T-helper 17 cell (primary cell): ENCODE measurements at regions not wholly inside any gene's neighbourhood (a gene's known extent, or its start where the extent isn't known, plus 50 kb on each side); places are given as distances from the start of the nearest gene placed in this dataset.

Experiments used
- ATAC-seq: fragments of 150-1000 bp; cut with Tn5 transposase; 2 replicates; pipeline ENCODE4 v1.10.0; 2021; ENCODE audit warnings: mild to moderate bottlenecking, moderate library complexity
- DNase-seq, 3 donors: peaks; one replicate each; pipeline versions ENCODE4 v3.0.0 to v3.0.0-alpha.2; 2020 to 2021
- H3K9me3 ChIP-seq: one replicate; pipeline ENCODE4 v1.7.0; 2013; ENCODE audit warnings: low read length, mild to moderate bottlenecking; ENCODE audit not compliant: control insufficient read depth, poor library complexity, severe bottlenecking
- H3K27ac Mint-ChIP-seq: one replicate; pipeline ENCODE4 v1.8.0; 2022; ENCODE audit warnings: mild to moderate bottlenecking, moderate library complexity, mixed read lengths
- H3K27me3 Mint-ChIP-seq: one replicate; pipeline ENCODE4 v1.8.0; 2022; ENCODE audit warnings: mixed read lengths
- H3K36me3 Mint-ChIP-seq: one replicate; pipeline ENCODE4 v1.8.0; 2022; ENCODE audit warnings: low read depth, mixed read lengths
- H3K4me1 Mint-ChIP-seq: one replicate; pipeline ENCODE4 v1.8.0; 2022; ENCODE audit warnings: mild to moderate bottlenecking, mixed read lengths
- H3K4me3 Mint-ChIP-seq: one replicate; pipeline ENCODE4 v1.8.0; 2022; ENCODE audit warnings: mild to moderate bottlenecking, moderate library complexity, mixed read lengths

- Mint-ChIP-seq H3K4me3 (no peak overlapping the region), H3K36me3 (no peaks in the 10 kb centered on the region), H3K4me1 (no peaks in the 10 kb centered on the region), H3K27me3 (no peaks in the 10 kb centered on the region), H3K27ac (no peak overlapping the region)
- DNase-seq (no peak), ATAC-seq (no peak)
- H3K9me3 ChIP-seq, result no peaks in the 10 kb centered on the region
Observed at GRCh38 chr12:87137220-87137619, 881.0 kb upstream of the MGAT4C start.

DNA sequence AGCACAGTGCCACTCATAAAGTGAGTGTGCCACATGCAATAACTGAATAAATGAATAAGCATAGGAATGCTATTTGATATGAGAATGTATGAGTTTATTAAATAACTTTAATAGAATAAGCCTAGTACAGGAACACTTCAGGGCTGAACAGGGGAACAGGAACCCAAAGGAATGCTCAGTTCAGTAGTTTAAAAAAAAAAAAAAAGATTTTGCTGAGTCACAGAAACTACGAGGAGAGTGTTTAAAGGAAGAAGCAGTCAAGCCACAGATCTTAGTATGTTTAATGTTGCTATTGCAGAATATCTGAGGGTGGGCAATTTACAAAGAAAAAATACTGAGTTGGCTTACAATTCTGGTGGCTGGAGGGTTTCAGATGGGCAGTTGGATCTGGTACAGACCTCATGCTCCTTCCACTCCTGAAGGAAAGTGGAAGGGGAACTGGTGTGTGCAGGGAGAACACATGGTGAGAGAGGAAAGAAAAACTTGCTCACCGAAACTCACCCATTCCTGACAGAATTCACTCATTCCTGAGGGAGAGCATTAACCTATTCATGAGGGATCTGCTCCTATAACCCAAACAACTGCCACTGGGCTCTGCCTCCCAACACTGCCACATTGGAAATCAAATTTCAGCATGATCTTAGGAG, 880.3 kb upstream of the MGAT4C start:
- Mint-ChIP-seq H3K4me3 (no peak overlapping the region), H3K36me3 (no peaks in the 10 kb centered on the region), H3K27me3 (no peaks in the 10 kb centered on the region), H3K4me1 (no peaks in the 10 kb centered on the region), H3K27ac (no peak overlapping the region)
- DNase-seq, result no peak
- no peaks in the 10 kb centered on the region for H3K9me3 ChIP-seq
- ATAC-seq, result no peak

GRCh38 chr12:87127272-87127671, 871.1 kb upstream of the MGAT4C start:
- DNase-seq (no peak), ATAC-seq (no peak)
- Mint-ChIP-seq H3K4me3 (no peak overlapping the region), H3K36me3 (no peaks in the 10 kb centered on the region), H3K4me1 (no peaks in the 10 kb centered on the region), H3K27ac (no peak overlapping the region), H3K27me3 (no peaks in the 10 kb centered on the region)
- no peaks in the 10 kb centered on the region for H3K9me3 ChIP-seq

- Mint-ChIP-seq H3K27me3 (no peaks in the 10 kb centered on the region), H3K4me3 (no peak overlapping the region), H3K27ac (no peak overlapping the region), H3K4me1 (no peaks in the 10 kb centered on the region), H3K36me3 (no peaks in the 10 kb centered on the region)
- H3K9me3 ChIP-seq, result no peaks in the 10 kb centered on the region
- ATAC-seq (no peak), DNase-seq (no peak)
Observed at GRCh38 chr12:87121896-87122295, 865.7 kb upstream of the MGAT4C start.

DNA sequence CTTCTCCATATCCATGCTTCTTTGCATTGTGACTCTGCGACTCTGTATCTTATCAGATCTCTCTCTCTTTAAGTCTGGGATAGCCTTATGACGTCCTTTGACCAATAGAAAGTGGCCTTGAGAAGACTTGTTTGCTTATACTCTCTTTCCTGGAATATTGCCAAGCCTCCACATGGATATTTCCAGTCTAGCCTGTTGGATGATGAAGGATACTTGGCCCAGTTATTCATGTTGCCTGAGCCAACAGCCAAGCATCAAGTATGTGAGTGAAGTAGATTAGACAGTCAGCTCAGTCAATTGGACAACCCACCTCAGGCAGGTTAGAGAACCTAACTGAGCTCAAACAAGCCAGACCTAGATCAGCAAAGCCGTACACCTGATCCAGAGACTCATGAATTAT, 864.2 kb upstream of the MGAT4C start:
- Mint-ChIP-seq H3K27ac (no peak overlapping the region), H3K4me3 (no peak overlapping the region), H3K4me1 (no peaks in the 10 kb centered on the region), H3K27me3 (no peaks in the 10 kb centered on the region), H3K36me3 (no peaks in the 10 kb centered on the region)
- H3K9me3 ChIP-seq, result no peaks in the 10 kb centered on the region
- no peak for ATAC-seq
- DNase-seq, result no peak

GRCh38 chr12:87119713-87120112, 863.5 kb upstream of the MGAT4C start:
- H3K27me3 Mint-ChIP-seq, result no peaks in the 10 kb centered on the region
- no peak overlapping the region for H3K4me3 Mint-ChIP-seq
- H3K36me3 Mint-ChIP-seq, result no peaks in the 10 kb centered on the region
- H3K27ac Mint-ChIP-seq, result no peak overlapping the region
- H3K4me1 Mint-ChIP-seq, result no peaks in the 10 kb centered on the region
- no peak for ATAC-seq
- no peak for DNase-seq
- no peaks in the 10 kb centered on the region for H3K9me3 ChIP-seq

GRCh38 chr12:87117526-87117925, 861.3 kb upstream of the MGAT4C start:
- H3K4me3 Mint-ChIP-seq, result no peak overlapping the region
- DNase-seq (no peak), ATAC-seq (no peak)
- H3K27me3 Mint-ChIP-seq, result no peaks in the 10 kb centered on the region
- no peaks in the 10 kb centered on the region for H3K4me1 Mint-ChIP-seq
- no peaks in the 10 kb centered on the region for H3K9me3 ChIP-seq
- no peaks in the 10 kb centered on the region for H3K36me3 Mint-ChIP-seq
- H3K27ac Mint-ChIP-seq, result no peak overlapping the region

DNA sequence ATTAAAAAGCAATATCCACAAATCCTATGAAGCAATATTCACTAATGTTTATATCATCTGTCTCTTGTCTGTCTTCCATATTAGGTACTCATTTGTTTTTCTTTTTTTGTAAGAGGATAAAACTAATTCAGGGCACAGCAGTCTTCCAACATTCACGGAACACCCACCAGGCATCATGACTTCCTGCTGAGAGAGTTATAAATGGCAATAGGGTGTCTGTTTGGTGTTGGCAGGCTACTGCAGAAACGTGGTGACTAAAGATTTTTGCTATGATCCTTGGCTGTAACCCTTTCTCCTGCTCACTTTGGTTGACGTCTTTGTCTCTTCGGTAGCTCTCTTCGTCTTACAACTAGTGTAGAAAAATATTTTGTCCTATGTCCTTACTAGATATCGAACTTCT, 860.6 kb upstream of the MGAT4C start:
- no peak for DNase-seq

DNA sequence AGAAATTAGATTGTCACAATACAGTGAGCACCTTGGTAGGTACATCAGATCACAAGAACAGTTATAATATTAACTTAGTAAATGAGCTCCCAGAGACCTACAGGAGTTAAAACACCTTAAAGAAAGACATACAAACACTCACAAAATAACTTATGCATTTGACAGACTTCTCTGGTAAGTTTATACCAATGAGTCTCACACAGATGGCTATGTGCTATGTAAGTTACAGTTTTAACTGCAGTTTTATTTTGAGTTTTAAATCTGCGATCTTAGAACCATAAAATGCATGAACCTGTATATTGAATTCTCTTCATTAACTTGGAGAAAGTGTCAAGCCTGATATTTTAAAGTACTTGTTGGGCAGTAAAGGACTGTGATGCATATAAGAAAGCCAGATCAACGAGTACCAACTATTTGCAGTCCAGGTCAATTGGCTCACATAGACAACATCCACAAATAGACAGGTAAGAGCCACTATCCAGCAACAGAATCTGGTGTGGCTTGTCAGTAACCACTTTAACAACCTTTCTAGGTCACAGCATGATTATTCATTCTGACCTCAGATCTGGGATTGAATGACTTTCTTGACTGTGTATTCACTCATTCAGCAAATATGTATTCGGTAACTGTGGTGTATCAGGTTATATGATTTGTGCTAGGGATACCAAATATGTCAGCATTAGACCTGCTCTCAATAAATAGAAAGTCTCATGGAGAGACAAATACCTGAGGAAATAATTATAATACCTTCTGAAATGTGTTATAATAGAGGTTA, 856.6 kb upstream of the MGAT4C start:
- no peaks in the 10 kb centered on the region for H3K27me3 Mint-ChIP-seq

More for the DNA sequence above, 860.6 kb upstream of the MGAT4C start:
- no peaks in the 10 kb centered on the region for H3K4me1 Mint-ChIP-seq
- no peaks in the 10 kb centered on the region for H3K27me3 Mint-ChIP-seq
- H3K9me3 ChIP-seq, result no peaks in the 10 kb centered on the region
- H3K27ac Mint-ChIP-seq, result no peak overlapping the region
- no peak overlapping the region for H3K4me3 Mint-ChIP-seq
- ATAC-seq, result no peak
- no peaks in the 10 kb centered on the region for H3K36me3 Mint-ChIP-seq

DNA sequence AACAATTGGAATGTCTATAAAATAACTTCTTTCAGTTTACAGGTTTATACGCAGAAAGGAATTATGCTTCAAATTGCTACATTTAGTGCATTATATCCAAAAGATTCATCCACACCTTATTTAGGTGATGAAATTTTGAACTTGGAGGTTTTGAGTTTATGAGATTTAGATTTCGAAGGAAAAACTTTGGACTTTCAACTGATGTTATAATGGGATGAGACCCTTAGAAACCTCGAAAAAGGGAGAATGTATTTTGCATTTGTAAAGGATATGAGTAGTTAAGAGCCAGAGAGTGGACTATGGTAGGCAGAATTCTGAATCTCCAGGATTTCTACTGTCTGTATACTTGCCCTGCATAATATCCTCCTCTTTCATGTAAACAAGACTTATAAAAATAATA, 851.6 kb upstream of the MGAT4C start:
- ATAC-seq (no peak), DNase-seq (no peak)
- H3K36me3 Mint-ChIP-seq, result no peaks in the 10 kb centered on the region
- H3K27me3 Mint-ChIP-seq, result no peaks in the 10 kb centered on the region
- H3K9me3 ChIP-seq, result no peaks in the 10 kb centered on the region
- no peaks in the 10 kb centered on the region for H3K4me1 Mint-ChIP-seq
- H3K27ac Mint-ChIP-seq, result no peak overlapping the region
- H3K4me3 Mint-ChIP-seq, result no peak overlapping the region

More for the DNA sequence above, 856.6 kb upstream of the MGAT4C start:
- Mint-ChIP-seq H3K36me3 (no peaks in the 10 kb centered on the region), H3K4me1 (no peaks in the 10 kb centered on the region), H3K4me3 (no peak overlapping the region), H3K27ac (no peak overlapping the region)
- DNase-seq (no peak), ATAC-seq (no peak)
- no peaks in the 10 kb centered on the region for H3K9me3 ChIP-seq

GRCh38 chr12:87107270-87107669, 851.1 kb upstream of the MGAT4C start:
- H3K9me3 ChIP-seq, result no peaks in the 10 kb centered on the region
- ATAC-seq, result no peak
- H3K4me1 Mint-ChIP-seq, result no peaks in the 10 kb centered on the region
- DNase-seq, result no peak
- no peaks in the 10 kb centered on the region for H3K27me3 Mint-ChIP-seq
- H3K36me3 Mint-ChIP-seq, result no peaks in the 10 kb centered on the region
- no peak overlapping the region for H3K4me3 Mint-ChIP-seq
- no peak overlapping the region for H3K27ac Mint-ChIP-seq

- H3K27ac Mint-ChIP-seq, result no peak overlapping the region
- H3K4me1 Mint-ChIP-seq, result no peaks in the 10 kb centered on the region
- H3K9me3 ChIP-seq, result no peaks in the 10 kb centered on the region
- H3K36me3 Mint-ChIP-seq, result no peaks in the 10 kb centered on the region
- no peak for DNase-seq
- ATAC-seq, result no peak
- no peak overlapping the region for H3K4me3 Mint-ChIP-seq
- no peaks in the 10 kb centered on the region for H3K27me3 Mint-ChIP-seq
Observed at GRCh38 chr12:87096082-87096585, 839.9 kb upstream of the MGAT4C start.

DNA sequence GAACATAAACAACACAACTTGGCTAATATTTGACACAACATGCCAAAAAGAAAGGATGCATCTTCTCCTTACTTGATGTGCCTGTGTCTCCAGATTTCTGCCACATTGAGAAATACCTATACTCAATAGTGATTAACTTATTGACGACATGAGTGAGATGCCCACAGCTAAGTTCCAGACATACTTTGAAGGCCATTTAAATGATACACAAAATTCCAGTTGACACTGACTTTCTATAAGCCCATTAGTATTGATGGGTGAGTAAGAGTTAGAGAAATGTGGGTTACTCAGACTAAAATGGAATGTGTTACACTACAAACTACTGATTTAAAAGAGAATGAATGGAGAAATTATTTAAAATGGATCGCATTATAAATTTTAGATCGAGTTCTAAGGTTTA, 838.2 kb upstream of the MGAT4C start:
- Mint-ChIP-seq H3K36me3 (no peaks in the 10 kb centered on the region), H3K4me1 (no peaks in the 10 kb centered on the region), H3K27ac (no peak overlapping the region), H3K4me3 (no peak overlapping the region), H3K27me3 (no peaks in the 10 kb centered on the region)
- ATAC-seq, result no peak
- no peaks in the 10 kb centered on the region for H3K9me3 ChIP-seq
- no peak for DNase-seq

DNA sequence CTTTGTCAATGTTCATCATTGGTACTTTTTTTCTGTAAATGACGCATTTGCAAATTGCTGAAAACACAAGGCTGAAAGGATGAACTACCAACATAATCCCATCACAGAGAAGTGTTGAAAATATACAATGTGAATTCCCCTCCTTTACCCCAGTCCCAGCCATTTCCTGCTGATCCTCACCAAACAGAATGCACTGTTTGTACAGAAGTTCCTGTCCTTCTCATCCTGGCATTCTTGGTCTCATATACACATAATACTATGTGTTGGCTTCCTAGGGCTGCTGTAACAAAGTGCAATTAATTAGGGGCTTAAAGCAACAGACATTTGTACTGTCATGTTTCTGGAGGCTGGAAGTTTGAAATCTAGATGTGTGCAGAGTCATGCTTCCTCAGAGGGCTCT, 836.2 kb upstream of the MGAT4C start:
- no peak overlapping the region for H3K27ac Mint-ChIP-seq
- DNase-seq (no peak), ATAC-seq (no peak)
- no peak overlapping the region for H3K4me3 Mint-ChIP-seq
- no peaks in the 10 kb centered on the region for H3K36me3 Mint-ChIP-seq
- H3K27me3 Mint-ChIP-seq, result no peaks in the 10 kb centered on the region
- no peaks in the 10 kb centered on the region for H3K4me1 Mint-ChIP-seq
- H3K9me3 ChIP-seq, result no peaks in the 10 kb centered on the region
